ENCODE measurements at regions not wholly inside any gene's neighbourhood (a gene's known extent, or its start where the extent isn't known, plus 50 kb on each side); places are given as distances from the start of the nearest gene placed in this dataset.

GRCh38 chr16:88319116-88319965 lies 63.4 kb upstream of the ZNF469 start:
- H3K4me3 Mint-ChIP-seq: no peak overlapping the region
- 0 out of 4 replicates have a peak, but pooled peaks of 1 of the 2 experiments have one; percentile 5 for TF ChIP-seq CTCF (conservative IDR thresholded peaks at IDR 0.05; ENCODE audit: low read depth in 2 of 2)
- no peak for TF ChIP-seq CREB1 (CRISPR knock-in tag; IDR thresholded peaks at IDR 0.05; ENCODE audit: low read depth)
- TF ChIP-seq JUNB (IDR thresholded peaks at IDR 0.05; ENCODE audit: unreplicated experiment): no peak
- H3K27me3 ChIP-seq (ENCODE audit: insufficient read depth): no peaks in the 10 kb centered on the region
- no peaks in the 10 kb centered on the region for H3K36me3 ChIP-seq (ENCODE audit: insufficient read depth)
- no peak overlapping the region for H3K27ac ChIP-seq (ENCODE audit: low read depth)
- H3K4me2 ChIP-seq: no peak overlapping the region
- no peaks in the 10 kb centered on the region for H3K9me2 ChIP-seq (ENCODE audit: insufficient read depth)
- H3K4me1 ChIP-seq (ENCODE audit: insufficient read depth): no peaks in the 10 kb centered on the region
- H4K20me1 ChIP-seq (replicated peaks; ENCODE audit: insufficient read depth): no peaks in the 10 kb centered on the region
- ATAC-seq: no peak
- H3K4me3 ChIP-seq: no peak overlapping the region
- no peaks in the 10 kb centered on the region for H3K79me2 ChIP-seq (replicated peaks; ENCODE audit: insufficient read depth)
- no peak overlapping the region for H2AFZ ChIP-seq
- peaks cover 3% of the 10 kb centered on the region for H3K27me3 Mint-ChIP-seq (ENCODE audit: insufficient read depth, low read depth, poor library complexity)
- H3K9me3 Mint-ChIP-seq: peaks cover 10% of the 10 kb centered on the region
- DNase-seq (ENCODE audit: low spot score): no peak
- H3K27ac Mint-ChIP-seq: no peak overlapping the region
- no peaks in the 10 kb centered on the region for H3F3A ChIP-seq (replicated peaks; ENCODE audit: low read depth)
- H3K36me3 Mint-ChIP-seq (ENCODE audit: low read depth): no peaks in the 10 kb centered on the region; the same call in 2 of the 3 replicates
- H3K4me1 Mint-ChIP-seq: no peaks in the 10 kb centered on the region; the same call in 2 of the 3 replicates

GRCh38 chr16:88320947-88321634 lies 61.7 kb upstream of the ZNF469 start:
- H4K20me1 ChIP-seq (replicated peaks; ENCODE audit: insufficient read depth): no peaks in the 10 kb centered on the region
- no peaks in the 10 kb centered on the region for H3F3A ChIP-seq (replicated peaks; ENCODE audit: low read depth)
- no peaks in the 10 kb centered on the region for H3K4me1 ChIP-seq (ENCODE audit: insufficient read depth)
- peaks cover 15% of the 10 kb centered on the region for H3K9me3 Mint-ChIP-seq
- H3K79me2 ChIP-seq (replicated peaks; ENCODE audit: insufficient read depth): no peaks in the 10 kb centered on the region
- H3K27me3 Mint-ChIP-seq (ENCODE audit: insufficient read depth, low read depth, poor library complexity): peaks cover 4% of the 10 kb centered on the region
- H3K36me3 Mint-ChIP-seq (ENCODE audit: low read depth): no peaks in the 10 kb centered on the region; the same call in 2 of the 3 replicates
- no peak overlapping the region for H3K4me3 Mint-ChIP-seq
- H2AFZ ChIP-seq: no peak overlapping the region
- H3K27ac ChIP-seq (ENCODE audit: low read depth): no peak overlapping the region
- DNase-seq (ENCODE audit: low spot score) (no peak), ATAC-seq (no peak)
- no peak overlapping the region for H3K4me3 ChIP-seq
- no peak overlapping the region for H3K27ac Mint-ChIP-seq
- no peak overlapping the region for H3K4me2 ChIP-seq
- no peaks in the 10 kb centered on the region for H3K36me3 ChIP-seq (ENCODE audit: insufficient read depth)
- no peaks in the 10 kb centered on the region for H3K9me2 ChIP-seq (ENCODE audit: insufficient read depth)
- H3K4me1 Mint-ChIP-seq: no peaks in the 10 kb centered on the region; the same call in 2 of the 3 replicates
- no peaks in the 10 kb centered on the region for H3K27me3 ChIP-seq (ENCODE audit: insufficient read depth)
- TF ChIP-seq REST (IDR thresholded peaks at IDR 0.05; ENCODE audit: unreplicated experiment): no peak
- no peak for TF ChIP-seq CTCF (conservative IDR thresholded peaks at IDR 0.05; ENCODE audit: low read depth in 2 of 2)
- TF ChIP-seq CREB1 (CRISPR knock-in tag; IDR thresholded peaks at IDR 0.05; ENCODE audit: low read depth): no peak
- TF ChIP-seq ZNF331 (CRISPR knock-in tag; IDR thresholded peaks at IDR 0.05; ENCODE audit: low read depth): no peak
- no peak for TF ChIP-seq STAT1 (IDR thresholded peaks at IDR 0.05; ENCODE audit: unreplicated experiment)
- TF ChIP-seq EZH2phosphoT487 (IDR thresholded peaks at IDR 0.05; ENCODE audit: unreplicated experiment): no peak
